ENCODE measurements at regions not wholly inside any gene's neighbourhood (a gene's known extent, or its start where the extent isn't known, plus 50 kb on each side); places are given as distances from the start of the nearest gene placed in this dataset.

GRCh38 chr2:64704161-64704560 lies 50.4 kb upstream of the SERTAD2 start:
- Histone ChIP-seq H3K27ac (ENCODE audit: low read depth in 2 of 2, low read length in 1 of 2) (no peak overlapping the region), H3K36me3 (ENCODE audit: control insufficient read depth in 2 of 2, insufficient read depth in 2 of 2, low read length in 1 of 2) (no peaks in the 10 kb centered on the region), H3K9me3 (ENCODE audit: control insufficient read depth in 2 of 2, insufficient read depth in 1 of 2, low read depth in 1 of 2, low read length in 1 of 2) (no peaks in the 10 kb centered on the region), H3K4me3 (ENCODE audit: low read depth in 1 of 2, low read length in 2 of 2) (no peak overlapping the region), H3K27me3 (ENCODE audit: control insufficient read depth in 1 of 2, insufficient read depth in 2 of 2, low read length in 2 of 2) (no peaks in the 10 kb centered on the region), H3K4me1 (ENCODE audit: control insufficient read depth in 2 of 2, insufficient read depth in 2 of 2, low read length in 1 of 2) (no peaks in the 10 kb centered on the region)
- 75 to 83% methylated on average over 4 of the region's 4 CpGs for WGBS, 2 donors

GRCh38 chr2:64704996-64705395 lies 51.3 kb upstream of the SERTAD2 start:
- Histone ChIP-seq H3K9me3 (ENCODE audit: control insufficient read depth in 2 of 2, insufficient read depth in 1 of 2, low read depth in 1 of 2, low read length in 1 of 2) (no peaks in the 10 kb centered on the region), H3K4me1 (ENCODE audit: control insufficient read depth in 2 of 2, insufficient read depth in 2 of 2, low read length in 1 of 2) (no peaks in the 10 kb centered on the region), H3K27ac (ENCODE audit: low read depth in 2 of 2, low read length in 1 of 2) (no peak overlapping the region), H3K27me3 (ENCODE audit: control insufficient read depth in 1 of 2, insufficient read depth in 2 of 2, low read length in 2 of 2) (no peaks in the 10 kb centered on the region), H3K4me3 (ENCODE audit: low read depth in 1 of 2, low read length in 2 of 2) (no peak overlapping the region), H3K36me3 (ENCODE audit: control insufficient read depth in 2 of 2, insufficient read depth in 2 of 2, low read length in 1 of 2) (no peaks in the 10 kb centered on the region)
- WGBS, 2 donors = 96 to 98% methylated on average over 1 of the region's 1 CpG

GRCh38 chr2:64707276-64707675 lies 53.6 kb upstream of the SERTAD2 start:
- H3K9me3 ChIP-seq (ENCODE audit: control insufficient read depth in 2 of 2, insufficient read depth in 1 of 2, low read depth in 1 of 2, low read length in 1 of 2) = no peaks in the 10 kb centered on the region
- no peaks in the 10 kb centered on the region for H3K4me1 ChIP-seq (ENCODE audit: control insufficient read depth in 2 of 2, insufficient read depth in 2 of 2, low read length in 1 of 2)
- 95 to 97% methylated on average over 2 of the region's 2 CpGs for WGBS, 2 donors
- H3K4me3 ChIP-seq (ENCODE audit: low read depth in 1 of 2, low read length in 2 of 2) = no peak overlapping the region
- no peaks in the 10 kb centered on the region for H3K36me3 ChIP-seq (ENCODE audit: control insufficient read depth in 2 of 2, insufficient read depth in 2 of 2, low read length in 1 of 2)
- H3K27ac ChIP-seq (ENCODE audit: low read depth in 2 of 2, low read length in 1 of 2) = no peak overlapping the region
- H3K27me3 ChIP-seq (ENCODE audit: control insufficient read depth in 1 of 2, insufficient read depth in 2 of 2, low read length in 2 of 2) = no peaks in the 10 kb centered on the region

- WGBS, 2 donors = 81 to 93% methylated on average over 3 of the region's 3 CpGs
- no peaks in the 10 kb centered on the region for H3K36me3 ChIP-seq (ENCODE audit: control insufficient read depth in 2 of 2, insufficient read depth in 2 of 2, low read length in 1 of 2)
- no peak overlapping the region for H3K4me3 ChIP-seq (ENCODE audit: low read depth in 1 of 2, low read length in 2 of 2)
- no peak overlapping the region for H3K27ac ChIP-seq (ENCODE audit: low read depth in 2 of 2, low read length in 1 of 2)
- H3K4me1 ChIP-seq (ENCODE audit: control insufficient read depth in 2 of 2, insufficient read depth in 2 of 2, low read length in 1 of 2) = no peaks in the 10 kb centered on the region
- no peaks in the 10 kb centered on the region for H3K27me3 ChIP-seq (ENCODE audit: control insufficient read depth in 1 of 2, insufficient read depth in 2 of 2, low read length in 2 of 2)
- H3K9me3 ChIP-seq (ENCODE audit: control insufficient read depth in 2 of 2, insufficient read depth in 1 of 2, low read depth in 1 of 2, low read length in 1 of 2) = no peaks in the 10 kb centered on the region
These were observed 55.1 kb upstream of the SERTAD2 start for GRCh38 chr2:64708829-64709228.

- 72 to 73% methylated on average over 7 of the region's 7 CpGs for WGBS, 2 donors
- Histone ChIP-seq H3K36me3 (ENCODE audit: control insufficient read depth in 2 of 2, insufficient read depth in 2 of 2, low read length in 1 of 2) (no peaks in the 10 kb centered on the region), H3K9me3 (ENCODE audit: control insufficient read depth in 2 of 2, insufficient read depth in 1 of 2, low read depth in 1 of 2, low read length in 1 of 2) (no peaks in the 10 kb centered on the region), H3K4me1 (ENCODE audit: control insufficient read depth in 2 of 2, insufficient read depth in 2 of 2, low read length in 1 of 2) (no peaks in the 10 kb centered on the region), H3K27ac (ENCODE audit: low read depth in 2 of 2, low read length in 1 of 2) (no peak overlapping the region), H3K4me3 (ENCODE audit: low read depth in 1 of 2, low read length in 2 of 2) (no peak overlapping the region), H3K27me3 (ENCODE audit: control insufficient read depth in 1 of 2, insufficient read depth in 2 of 2, low read length in 2 of 2) (no peaks in the 10 kb centered on the region)
These were observed 57.6 kb upstream of the SERTAD2 start for GRCh38 chr2:64711252-64711800.

GRCh38 chr2:64713686-64714085 lies 60.0 kb upstream of the SERTAD2 start:
- no peak overlapping the region for H3K27ac ChIP-seq (ENCODE audit: low read depth in 2 of 2, low read length in 1 of 2)
- no peaks in the 10 kb centered on the region for H3K4me1 ChIP-seq (ENCODE audit: control insufficient read depth in 2 of 2, insufficient read depth in 2 of 2, low read length in 1 of 2)
- H3K9me3 ChIP-seq (ENCODE audit: control insufficient read depth in 2 of 2, insufficient read depth in 1 of 2, low read depth in 1 of 2, low read length in 1 of 2) = no peaks in the 10 kb centered on the region
- H3K4me3 ChIP-seq (ENCODE audit: low read depth in 1 of 2, low read length in 2 of 2) = no peak overlapping the region
- 91 to 94% methylated on average over 2 of the region's 2 CpGs for WGBS, 2 donors
- H3K27me3 ChIP-seq (ENCODE audit: control insufficient read depth in 1 of 2, insufficient read depth in 2 of 2, low read length in 2 of 2) = no peaks in the 10 kb centered on the region
- no peaks in the 10 kb centered on the region for H3K36me3 ChIP-seq (ENCODE audit: control insufficient read depth in 2 of 2, insufficient read depth in 2 of 2, low read length in 1 of 2)

- 90 to 92% methylated on average over 7 of the region's 7 CpGs for WGBS, 2 donors
- Histone ChIP-seq H3K27me3 (ENCODE audit: control insufficient read depth in 1 of 2, insufficient read depth in 2 of 2, low read length in 2 of 2) (no peaks in the 10 kb centered on the region), H3K9me3 (ENCODE audit: control insufficient read depth in 2 of 2, insufficient read depth in 1 of 2, low read depth in 1 of 2, low read length in 1 of 2) (no peaks in the 10 kb centered on the region), H3K4me1 (ENCODE audit: control insufficient read depth in 2 of 2, insufficient read depth in 2 of 2, low read length in 1 of 2) (peaks cover 0 to 3% of the 10 kb centered on the region in 2 donors), H3K27ac (ENCODE audit: low read depth in 2 of 2, low read length in 1 of 2) (no peak overlapping the region), H3K4me3 (ENCODE audit: low read depth in 1 of 2, low read length in 2 of 2) (no peak overlapping the region), H3K36me3 (ENCODE audit: control insufficient read depth in 2 of 2, insufficient read depth in 2 of 2, low read length in 1 of 2) (no peaks in the 10 kb centered on the region)
These were observed 62.9 kb upstream of the SERTAD2 start for GRCh38 chr2:64716569-64716968.

GRCh38 chr2:64718250-64718885 lies 64.7 kb upstream of the SERTAD2 start:
- H3K27me3 ChIP-seq (ENCODE audit: control insufficient read depth in 1 of 2, insufficient read depth in 2 of 2, low read length in 2 of 2) = no peaks in the 10 kb centered on the region
- peaks cover 0 to 3% of the 10 kb centered on the region in 2 donors for H3K4me1 ChIP-seq (ENCODE audit: control insufficient read depth in 2 of 2, insufficient read depth in 2 of 2, low read length in 1 of 2)
- H3K27ac ChIP-seq (ENCODE audit: low read depth in 2 of 2, low read length in 1 of 2) = no peak overlapping the region
- no peak overlapping the region for H3K4me3 ChIP-seq (ENCODE audit: low read depth in 1 of 2, low read length in 2 of 2)
- H3K36me3 ChIP-seq (ENCODE audit: control insufficient read depth in 2 of 2, insufficient read depth in 2 of 2, low read length in 1 of 2) = no peaks in the 10 kb centered on the region
- H3K9me3 ChIP-seq (ENCODE audit: control insufficient read depth in 2 of 2, insufficient read depth in 1 of 2, low read depth in 1 of 2, low read length in 1 of 2) = no peaks in the 10 kb centered on the region
- 73 to 82% methylated on average over 4 of the region's 4 CpGs for WGBS, 2 donors

GRCh38 chr2:64720535-64721319 lies 67.0 kb upstream of the SERTAD2 start:
- WGBS, 2 donors = 54 to 64% methylated on average over 5 of the region's 5 CpGs
- no peaks in the 10 kb centered on the region for H3K9me3 ChIP-seq (ENCODE audit: control insufficient read depth in 2 of 2, insufficient read depth in 1 of 2, low read depth in 1 of 2, low read length in 1 of 2)
- H3K4me1 ChIP-seq (ENCODE audit: control insufficient read depth in 2 of 2, insufficient read depth in 2 of 2, low read length in 1 of 2) = peaks cover 0 to 3% of the 10 kb centered on the region in 2 donors
- no peak overlapping the region for H3K4me3 ChIP-seq (ENCODE audit: low read depth in 1 of 2, low read length in 2 of 2)
- no peaks in the 10 kb centered on the region for H3K27me3 ChIP-seq (ENCODE audit: control insufficient read depth in 1 of 2, insufficient read depth in 2 of 2, low read length in 2 of 2)
- no peaks in the 10 kb centered on the region for H3K36me3 ChIP-seq (ENCODE audit: control insufficient read depth in 2 of 2, insufficient read depth in 2 of 2, low read length in 1 of 2)
- no peak overlapping the region for H3K27ac ChIP-seq (ENCODE audit: low read depth in 2 of 2, low read length in 1 of 2)

- Histone ChIP-seq H3K9me3 (ENCODE audit: control insufficient read depth in 2 of 2, insufficient read depth in 1 of 2, low read depth in 1 of 2, low read length in 1 of 2) (no peaks in the 10 kb centered on the region), H3K27me3 (ENCODE audit: control insufficient read depth in 1 of 2, insufficient read depth in 2 of 2, low read length in 2 of 2) (no peaks in the 10 kb centered on the region), H3K4me3 (ENCODE audit: low read depth in 1 of 2, low read length in 2 of 2) (no peak overlapping the region), H3K27ac (ENCODE audit: low read depth in 2 of 2, low read length in 1 of 2) (no peak overlapping the region), H3K4me1 (ENCODE audit: control insufficient read depth in 2 of 2, insufficient read depth in 2 of 2, low read length in 1 of 2) (peaks cover 0 to 3% of the 10 kb centered on the region in 2 donors), H3K36me3 (ENCODE audit: control insufficient read depth in 2 of 2, insufficient read depth in 2 of 2, low read length in 1 of 2) (no peaks in the 10 kb centered on the region)
- WGBS, 2 donors = 48 to 51% methylated on average over 5 of the region's 5 CpGs
These were observed 67.6 kb upstream of the SERTAD2 start for GRCh38 chr2:64721320-64721623.
